NCI-H1092 (cell line): ENCODE measurements at regions not wholly inside any gene's neighbourhood (a gene's known extent, or its start where the extent isn't known, plus 50 kb on each side); places are given as distances from the start of the nearest gene placed in this dataset.
"Not testable (repeated sequence)": the region's sequence is repeated elsewhere in the genome, so short reads cannot be mapped to it uniquely, and the experiment has no call there.

Source experiments
- DNase-seq: peaks from one replicate; lab custom pipeline; 2025; lab: John Stamatoyannopoulos, UW

GRCh38 chr5:162209005-162209605 is 141.5 kb downstream of the GABRG2 start:
- DNase-seq, result no peak

GRCh38 chr5:162214551-162214950 is 147.0 kb downstream of the GABRG2 start:
- DNase-seq, result no peak

GRCh38 chr5:162217037-162217436 is 149.5 kb downstream of the GABRG2 start:
- no peak for DNase-seq

GRCh38 chr5:162221910-162222309 is 154.3 kb downstream of the GABRG2 start:
- DNase-seq, result no peak

- DNase-seq, result no peak
These were observed 159.5 kb downstream of the GABRG2 start for GRCh38 chr5:162227075-162227474.

- no peak for DNase-seq
These were observed 162.8 kb downstream of the GABRG2 start for GRCh38 chr5:162230348-162230747.

- no peak for DNase-seq
These were observed 163.9 kb downstream of the GABRG2 start for GRCh38 chr5:162231522-162231921.

GRCh38 chr5:162240734-162241133 is 173.2 kb downstream of the GABRG2 start:
- no peak for DNase-seq

- no peak for DNase-seq
These were observed 174.8 kb downstream of the GABRG2 start for GRCh38 chr5:162242416-162242815.

GRCh38 chr5:162243651-162244050 is 176.1 kb downstream of the GABRG2 start:
- no peak for DNase-seq

- DNase-seq, result no peak
These were observed 180.6 kb downstream of the GABRG2 start for GRCh38 chr5:162248107-162248713.

- no peak for DNase-seq
These were observed 189.1 kb downstream of the GABRG2 start for GRCh38 chr5:162256711-162257110.

- DNase-seq, result no peak
These were observed 201.3 kb downstream of the GABRG2 start for GRCh38 chr5:162268694-162269481.

GRCh38 chr5:162272417-162272816 is 204.8 kb downstream of the GABRG2 start:
- DNase-seq, result no peak

- DNase-seq, result no peak
These were observed 207.1 kb downstream of the GABRG2 start for GRCh38 chr5:162274679-162275078.

GRCh38 chr5:162275387-162275786 is 207.8 kb downstream of the GABRG2 start:
- DNase-seq, result not testable (repeated sequence)

- no peak for DNase-seq
These were observed 214.6 kb downstream of the GABRG2 start for GRCh38 chr5:162282191-162282590.

GRCh38 chr5:162283609-162284008 is 216.0 kb downstream of the GABRG2 start:
- no peak for DNase-seq

GRCh38 chr5:162288647-162289296 is 221.2 kb downstream of the GABRG2 start:
- DNase-seq, result no peak

- no peak for DNase-seq
These were observed 221.9 kb downstream of the GABRG2 start for GRCh38 chr5:162289489-162289888.

- DNase-seq, result no peak
These were observed 232.2 kb downstream of the GABRG2 start for GRCh38 chr5:162299793-162300192.

GRCh38 chr5:162301356-162301755 is 233.8 kb downstream of the GABRG2 start:
- no peak for DNase-seq

GRCh38 chr5:162323466-162323865 is 255.9 kb downstream of the GABRG2 start:
- DNase-seq, result no peak
